NCI-H510A (cell line): ENCODE measurements at regions not wholly inside any gene's neighbourhood (a gene's known extent, or its start where the extent isn't known, plus 50 kb on each side); places are given as distances from the start of the nearest gene placed in this dataset.
"Not testable (repeated sequence)": the region's sequence is repeated elsewhere in the genome, so short reads cannot be mapped to it uniquely, and the experiment has no call there.

Source experiments
- DNase-seq: peaks from one replicate; lab custom pipeline; 2025; lab: John Stamatoyannopoulos, UW

- no peak for DNase-seq
These were observed 128.0 kb upstream of the ANO1 start for GRCh38 chr11:69950120-69950519.

- DNase-seq: no peak
These were observed 127.5 kb upstream of the ANO1 start for GRCh38 chr11:69950621-69951020.

- no peak for DNase-seq
These were observed 126.3 kb upstream of the ANO1 start for GRCh38 chr11:69951821-69952220.

- not testable (repeated sequence) for DNase-seq
These were observed 125.7 kb upstream of the ANO1 start for GRCh38 chr11:69952229-69952975.

- DNase-seq: no peak
These were observed 124.8 kb upstream of the ANO1 start for GRCh38 chr11:69953356-69953755.

GRCh38 chr11:69954756-69955155, 123.4 kb upstream of the ANO1 start:
- no peak for DNase-seq

- no peak for DNase-seq
These were observed 121.4 kb upstream of the ANO1 start for GRCh38 chr11:69956669-69957190.

GRCh38 chr11:69957849-69958248, 120.3 kb upstream of the ANO1 start:
- DNase-seq: no peak

GRCh38 chr11:69958308-69958707, 119.8 kb upstream of the ANO1 start:
- DNase-seq: no peak

- DNase-seq: no peak
These were observed 118.7 kb upstream of the ANO1 start for GRCh38 chr11:69959461-69959860.

- no peak for DNase-seq
These were observed 116.4 kb upstream of the ANO1 start for GRCh38 chr11:69961738-69962137.

- no peak for DNase-seq
These were observed 116.0 kb upstream of the ANO1 start for GRCh38 chr11:69962152-69962551.

GRCh38 chr11:69963533-69964246, 114.4 kb upstream of the ANO1 start:
- no peak for DNase-seq

- no peak for DNase-seq
These were observed 113.9 kb upstream of the ANO1 start for GRCh38 chr11:69964247-69964643.

- DNase-seq: no peak
These were observed 112.1 kb upstream of the ANO1 start for GRCh38 chr11:69965821-69966582.

- DNase-seq: no peak
These were observed 111.6 kb upstream of the ANO1 start for GRCh38 chr11:69966583-69966835.

GRCh38 chr11:69966910-69967483, 111.1 kb upstream of the ANO1 start:
- no peak for DNase-seq

- DNase-seq: no peak
These were observed 110.6 kb upstream of the ANO1 start for GRCh38 chr11:69967484-69967883.

GRCh38 chr11:69968396-69969347, 109.4 kb upstream of the ANO1 start:
- no peak for DNase-seq

GRCh38 chr11:69969890-69970784, 108.0 kb upstream of the ANO1 start:
- no peak for DNase-seq
